ENCODE measurements at regions not wholly inside any gene's neighbourhood (a gene's known extent, or its start where the extent isn't known, plus 50 kb on each side); places are given as distances from the start of the nearest gene placed in this dataset.

- no peak for DNase-seq (ENCODE audit: low read depth in 1 of 2, low spot score in 1 of 2)
These were observed 343.1 kb downstream of the CYRIA start for GRCh38 chr2:16322308-16323125.

DNA sequence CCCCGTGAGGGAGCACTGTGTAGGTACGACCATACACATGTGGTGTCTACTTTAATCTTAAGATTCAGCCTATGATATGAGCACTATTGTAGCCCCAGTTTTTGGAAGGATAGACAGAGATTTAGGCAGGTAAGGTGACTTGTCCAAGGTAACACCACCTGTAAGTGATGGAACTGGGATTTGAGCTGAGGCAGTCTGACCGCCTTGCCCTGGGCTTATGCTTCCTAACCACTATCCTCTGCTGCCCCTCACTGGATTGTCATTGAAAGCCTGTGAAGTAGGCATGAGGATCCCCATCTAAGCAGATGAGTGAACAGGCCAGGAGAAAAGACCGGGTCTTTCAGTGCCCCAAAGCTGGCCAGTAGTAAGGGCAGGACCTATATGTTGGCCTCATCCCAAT is 343.8 kb downstream of the CYRIA start:
- no peak for DNase-seq (ENCODE audit: low read depth in 1 of 2, low spot score in 1 of 2)

- DNase-seq (ENCODE audit: low read depth in 1 of 2, low spot score in 1 of 2) = no peak
These were observed 344.4 kb downstream of the CYRIA start for GRCh38 chr2:16321256-16321655.

- no peak for DNase-seq (ENCODE audit: low read depth in 1 of 2, low spot score in 1 of 2)
These were observed 344.9 kb downstream of the CYRIA start for GRCh38 chr2:16320716-16321115.

- DNase-seq (ENCODE audit: low read depth in 1 of 2, low spot score in 1 of 2) = no peak
These were observed 346.0 kb downstream of the CYRIA start for GRCh38 chr2:16319551-16320121.

DNA sequence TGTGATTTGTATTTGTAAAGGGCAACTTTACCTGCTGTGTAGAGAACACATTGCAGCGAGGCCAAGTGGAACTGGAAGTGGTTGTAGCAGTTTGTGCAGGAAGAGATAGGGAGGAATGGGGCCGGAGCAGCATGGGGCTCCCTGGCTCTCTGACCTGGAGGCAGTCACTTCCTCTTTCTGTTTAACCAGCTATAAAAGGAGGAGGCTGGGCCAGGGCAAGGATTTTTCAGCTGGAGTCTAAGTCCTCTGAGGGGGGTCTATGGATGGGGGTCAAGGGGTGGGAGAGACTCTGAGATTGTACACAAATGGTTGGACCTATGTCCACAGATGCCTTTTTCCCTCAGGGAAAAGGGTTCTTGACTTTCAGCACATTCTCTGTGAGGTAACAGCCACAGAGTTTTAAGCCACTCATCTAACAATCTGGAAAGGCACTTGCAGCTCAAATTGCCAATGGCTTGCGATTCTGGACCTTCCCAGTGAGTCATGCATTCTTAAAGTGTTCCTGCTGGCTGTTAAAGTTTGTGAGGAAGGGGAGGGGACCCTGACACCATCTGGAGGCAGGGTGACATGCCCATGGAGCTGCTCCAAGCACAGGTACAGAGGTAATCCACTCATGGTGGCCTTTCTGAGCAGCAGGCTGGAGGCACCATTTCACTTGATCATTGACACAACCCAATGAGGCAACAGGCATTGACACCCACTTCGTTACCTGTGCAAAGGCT is 347.0 kb downstream of the CYRIA start:
- DNase-seq (ENCODE audit: low read depth in 1 of 2, low spot score in 1 of 2) = no peak

DNA sequence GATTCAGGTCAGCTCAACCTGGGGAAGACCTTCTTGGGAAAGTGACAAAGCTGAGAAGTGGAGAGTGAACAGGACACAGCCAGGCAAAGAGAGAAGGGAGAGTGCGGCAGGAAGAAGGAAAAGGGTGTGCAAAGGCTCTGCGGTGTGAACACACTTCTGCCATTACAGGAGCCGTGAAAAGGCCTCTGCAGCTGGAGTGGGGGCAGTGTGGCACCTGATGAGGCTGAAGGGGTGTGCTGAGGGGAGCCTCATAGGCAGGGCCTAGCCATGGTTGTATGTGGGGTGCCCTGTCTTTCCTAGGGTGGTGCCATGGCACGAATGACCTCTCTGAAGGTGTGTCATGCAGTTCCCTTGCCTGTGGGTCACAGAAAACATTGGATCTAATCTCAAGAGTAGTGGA is 347.6 kb downstream of the CYRIA start:
- no peak for DNase-seq (ENCODE audit: low read depth in 1 of 2, low spot score in 1 of 2)

- DNase-seq (ENCODE audit: low read depth in 1 of 2, low spot score in 1 of 2) = no peak
These were observed 348.3 kb downstream of the CYRIA start for GRCh38 chr2:16317211-16317830.

- DNase-seq (ENCODE audit: low read depth in 1 of 2, low spot score in 1 of 2) = no peak
These were observed 349.0 kb downstream of the CYRIA start for GRCh38 chr2:16316456-16317210.

- no peak for DNase-seq (ENCODE audit: low read depth in 1 of 2, low spot score in 1 of 2)
These were observed 349.7 kb downstream of the CYRIA start for GRCh38 chr2:16315908-16316307.

- DNase-seq (ENCODE audit: low read depth in 1 of 2, low spot score in 1 of 2) = no peak
These were observed 350.2 kb downstream of the CYRIA start for GRCh38 chr2:16315458-16315835.

DNA sequence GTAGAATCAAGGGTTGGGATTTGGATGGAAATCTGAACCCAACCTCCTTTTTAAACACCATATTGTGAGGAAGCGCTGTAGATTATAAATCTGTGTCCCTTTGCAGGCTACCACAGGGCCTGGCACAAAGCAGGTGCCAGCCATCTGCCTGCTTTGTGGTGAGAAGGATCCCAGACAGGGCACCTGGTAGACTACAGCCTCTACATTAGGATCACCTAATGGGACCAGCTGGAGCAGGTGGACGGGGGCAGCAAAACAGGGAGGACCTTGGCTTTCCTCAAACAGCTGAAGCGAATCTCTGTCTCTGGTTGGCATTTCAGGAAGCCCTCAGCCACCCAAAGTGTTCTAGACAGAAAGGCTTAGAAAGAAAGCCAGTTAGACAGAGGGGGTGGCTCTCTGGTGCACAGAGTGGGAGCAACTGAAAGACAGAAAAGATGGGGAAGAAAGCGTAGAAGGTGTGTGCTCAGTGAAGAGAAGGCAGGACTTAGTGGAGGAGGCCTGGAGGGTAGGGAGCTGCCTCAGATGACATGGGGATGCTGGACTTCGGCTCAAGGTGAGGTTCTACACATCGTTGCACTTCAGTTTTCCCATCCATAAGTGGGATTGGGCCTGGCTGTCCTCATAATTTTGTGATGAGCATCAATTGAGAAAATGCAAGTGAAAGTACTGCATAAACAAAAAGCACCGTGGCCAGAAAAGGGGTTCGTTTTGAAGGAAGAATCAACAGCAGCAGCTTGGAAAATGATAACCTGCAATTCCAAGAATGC is 350.8 kb downstream of the CYRIA start:
- no peak for DNase-seq (ENCODE audit: low read depth in 1 of 2, low spot score in 1 of 2)

- DNase-seq (ENCODE audit: low read depth in 1 of 2, low spot score in 1 of 2) = no peak
These were observed 351.6 kb downstream of the CYRIA start for GRCh38 chr2:16314001-16314400.

- DNase-seq (ENCODE audit: low read depth in 1 of 2, low spot score in 1 of 2) = no peak
These were observed 352.2 kb downstream of the CYRIA start for GRCh38 chr2:16313235-16313975.

DNA sequence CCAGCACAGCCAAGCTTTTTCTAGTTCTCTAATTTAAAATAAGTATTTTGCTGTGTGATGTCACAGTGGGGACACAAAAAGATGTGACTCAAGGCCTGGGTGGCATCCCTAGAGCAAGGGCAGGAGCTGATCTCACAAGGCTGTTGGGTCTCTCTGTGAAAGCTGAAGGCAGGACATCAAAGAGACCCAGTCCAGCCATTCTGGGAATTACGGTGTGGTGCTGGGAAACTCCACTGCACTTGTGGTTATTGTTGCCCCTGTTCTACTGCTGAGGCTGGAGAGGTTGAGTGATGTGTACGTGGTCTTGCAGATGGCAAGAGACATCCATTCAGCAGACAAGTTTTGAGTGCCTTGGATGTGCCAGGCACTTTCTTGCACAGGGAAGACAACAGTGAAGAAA is 352.9 kb downstream of the CYRIA start:
- no peak for DNase-seq (ENCODE audit: low read depth in 1 of 2, low spot score in 1 of 2)

DNA sequence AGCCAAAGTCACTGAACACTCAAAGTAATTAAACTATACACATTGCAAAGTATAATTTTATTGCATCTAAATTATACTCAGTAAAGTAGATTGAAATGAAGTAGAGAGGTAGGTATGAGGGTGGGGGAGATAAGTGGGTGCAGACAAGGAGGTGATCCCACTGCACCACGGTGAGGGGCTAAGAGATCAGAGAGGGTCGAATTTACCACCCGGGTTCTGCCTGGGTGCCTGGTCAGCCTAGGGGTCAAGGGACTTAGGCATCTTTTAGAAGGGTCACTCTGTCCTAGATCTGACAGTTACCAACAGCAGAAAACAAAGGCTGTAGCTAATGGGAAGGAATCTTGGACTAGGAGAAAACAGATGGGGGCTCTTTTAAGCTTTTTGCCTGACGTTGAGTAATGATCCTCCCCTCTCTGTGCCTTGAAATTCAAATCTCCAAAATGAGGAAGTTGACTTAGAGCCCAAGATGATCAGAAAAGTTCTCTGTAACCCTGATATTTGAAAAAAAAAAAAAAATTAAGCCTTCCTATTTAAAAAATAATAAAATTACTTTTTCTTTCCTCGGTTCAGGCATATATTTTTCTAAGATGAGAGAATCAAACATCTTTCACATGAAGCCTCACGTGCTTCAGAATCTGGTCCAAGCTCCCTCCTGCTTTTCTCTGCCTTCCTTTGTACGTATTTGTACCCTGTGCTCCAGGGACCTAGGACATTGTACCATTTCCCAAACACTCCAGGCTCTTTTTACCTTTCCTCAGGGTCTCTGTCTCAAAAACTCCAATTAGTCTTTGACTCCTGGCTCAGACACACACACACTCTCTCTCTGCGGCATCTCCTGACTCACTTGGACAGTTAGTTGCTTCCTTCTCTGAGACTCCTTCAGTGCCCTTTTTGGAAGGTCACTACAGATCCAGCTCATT is 353.9 kb downstream of the CYRIA start:
- no peak for DNase-seq (ENCODE audit: low read depth in 1 of 2, low spot score in 1 of 2)

- DNase-seq (ENCODE audit: low read depth in 1 of 2, low spot score in 1 of 2) = no peak
These were observed 356.8 kb downstream of the CYRIA start for GRCh38 chr2:16308816-16309215.

DNA sequence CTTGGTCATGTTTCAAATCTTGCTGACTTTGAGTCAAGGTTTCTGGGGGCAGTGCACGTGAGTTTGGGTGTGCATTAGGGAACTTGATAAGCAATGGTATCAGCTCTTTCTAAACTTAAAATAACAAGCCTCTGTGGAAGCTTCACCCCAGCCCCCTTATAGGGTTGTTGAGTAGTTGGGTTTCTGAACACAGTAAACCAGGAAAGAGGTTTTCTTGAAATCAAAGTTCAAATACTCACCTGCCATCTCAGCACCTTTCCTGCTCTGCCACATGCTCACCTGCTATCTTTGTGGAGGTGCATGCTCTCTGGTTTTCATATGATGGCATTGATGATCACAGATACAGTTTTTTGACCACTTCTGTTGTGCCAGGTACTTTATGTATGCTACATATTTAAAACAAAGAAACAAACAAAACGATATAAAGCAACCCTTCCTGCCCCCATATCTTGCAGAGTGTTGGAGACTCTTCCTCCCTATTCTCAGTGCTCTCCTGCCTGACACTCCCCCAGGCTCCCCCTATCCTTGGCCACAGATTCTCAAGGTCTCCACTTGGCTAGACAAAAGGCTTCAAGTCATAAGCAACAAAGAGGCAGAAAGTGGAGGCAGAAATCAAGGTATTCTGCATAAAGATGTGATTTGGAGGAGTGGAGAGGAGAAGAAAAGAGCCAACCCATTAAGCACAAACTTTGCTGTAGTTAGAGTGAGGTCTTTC is 360.6 kb downstream of the CYRIA start:
- DNase-seq (ENCODE audit: low read depth in 1 of 2, low spot score in 1 of 2) = no peak

Data from activated T-helper 1 cell treated with anti-CD3 and anti-CD28 coated beads, Interleukin-2, amount 50 U/mL, for 16 hours (primary cell).